ENCODE measurements at regions not wholly inside any gene's neighbourhood (a gene's known extent, or its start where the extent isn't known, plus 50 kb on each side); places are given as distances from the start of the nearest gene placed in this dataset.

GRCh38 chr20:9919271-9920014 is 80.6 kb upstream of the PAK5 start:
- DNase-seq: no peak

DNA sequence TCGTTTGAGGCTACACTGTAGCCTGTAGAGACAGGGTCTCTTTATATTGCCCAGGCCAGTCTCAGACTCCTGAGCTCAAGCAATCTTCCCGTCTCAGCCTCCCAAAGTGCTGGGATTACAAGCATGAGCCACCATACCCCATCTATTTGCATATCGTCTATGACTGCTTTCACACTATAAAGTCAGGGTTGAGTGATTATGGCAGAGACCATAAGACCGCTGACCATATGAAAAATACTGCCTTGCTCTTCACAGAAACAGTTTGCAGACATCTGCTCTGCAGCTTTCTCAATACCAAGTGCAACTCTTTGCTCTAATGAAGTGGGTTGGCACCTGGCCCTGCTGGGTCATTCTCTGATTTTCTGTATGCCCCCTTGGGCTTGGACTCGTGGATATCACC is 79.5 kb upstream of the PAK5 start:
- DNase-seq: no peak

GRCh38 chr20:9916761-9917160 is 77.9 kb upstream of the PAK5 start:
- DNase-seq: peak in 1 of 2 experiments; percentile 14

GRCh38 chr20:9912858-9913434 is 74.1 kb upstream of the PAK5 start:
- peak; percentile 68 to 77 for DNase-seq

DNA sequence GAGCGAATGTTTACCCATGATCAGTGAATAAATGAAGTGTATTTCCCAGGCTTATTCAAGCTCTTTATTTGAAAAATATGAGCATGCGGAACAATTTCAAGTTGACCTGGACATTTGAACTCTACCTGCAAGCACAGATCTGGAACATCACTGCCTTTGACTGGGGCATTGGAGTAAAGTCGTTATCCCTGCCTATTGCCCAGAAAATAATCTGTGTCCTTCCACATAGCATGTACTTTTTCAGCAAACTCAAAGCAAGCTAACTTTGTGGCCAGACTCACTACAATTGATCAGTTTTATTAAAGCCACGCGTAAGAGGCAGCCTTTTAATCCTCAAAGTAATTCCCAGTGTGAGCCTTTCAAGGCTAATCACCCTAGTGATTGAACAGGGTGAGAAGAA is 73.4 kb upstream of the PAK5 start:
- DNase-seq: no peak

GRCh38 chr20:9911519-9911918 is 72.6 kb upstream of the PAK5 start:
- no peak for DNase-seq

DNA sequence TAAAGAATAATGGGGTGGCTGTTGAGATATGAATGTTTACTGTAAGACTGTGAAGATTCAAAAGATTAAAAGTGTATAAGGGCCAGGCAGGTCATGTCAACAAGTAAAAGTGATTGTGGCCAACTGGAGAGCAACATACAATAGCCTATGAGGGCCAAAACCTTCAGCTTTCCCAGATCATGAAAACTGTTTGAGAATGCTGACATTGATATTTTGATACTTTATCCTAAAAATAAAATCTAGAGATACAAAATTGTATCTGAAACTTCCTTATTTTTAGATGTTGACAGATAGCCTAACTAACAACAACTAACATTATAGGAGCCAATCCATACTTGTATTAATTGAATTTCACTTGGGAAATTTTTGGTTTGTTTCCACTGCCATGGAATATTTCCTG is 70.3 kb upstream of the PAK5 start:
- no peak for DNase-seq

DNA sequence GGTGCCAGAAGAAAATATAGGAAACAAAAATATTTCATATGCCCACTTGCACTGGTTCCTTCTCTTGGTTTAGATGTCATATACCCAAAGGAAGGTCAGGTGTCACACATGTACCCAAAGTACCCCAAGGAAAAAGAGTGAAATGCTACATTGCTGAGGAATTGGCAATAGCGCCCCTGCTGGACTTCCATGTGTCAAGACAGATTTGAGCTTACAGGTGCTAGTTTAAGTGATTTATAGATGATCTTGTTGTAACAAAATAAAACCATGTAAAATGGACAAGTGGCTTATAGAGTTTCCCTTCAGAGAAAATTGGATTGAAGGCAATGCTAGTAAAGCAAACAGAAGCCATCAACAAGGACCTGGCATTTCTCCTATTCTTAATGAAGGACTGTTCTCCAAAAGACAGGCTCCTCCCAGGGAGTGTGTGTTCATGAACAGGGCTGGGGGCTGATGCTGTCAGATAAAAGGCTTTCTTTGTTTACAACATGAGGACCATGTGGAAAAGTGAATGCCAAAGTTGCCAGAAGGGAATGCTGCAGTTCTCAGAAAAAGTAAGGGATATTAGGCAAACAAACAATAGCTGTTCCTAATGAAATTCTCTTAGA is 64.3 kb upstream of the PAK5 start:
- DNase-seq: no peak

GRCh38 chr20:9889270-9889981 is 50.5 kb upstream of the PAK5 start:
- no peak for DNase-seq

Measured in NCI-H2081 (cell line).